ENCODE measurements at regions not wholly inside any gene's neighbourhood (a gene's known extent, or its start where the extent isn't known, plus 50 kb on each side); places are given as distances from the start of the nearest gene placed in this dataset.
A peak's percentile ranks its signal among the peaks of the same experiment; 100 is the strongest.
"Not testable (repeated sequence)": the region's sequence is repeated elsewhere in the genome, so short reads cannot be mapped to it uniquely, and the experiment has no call there.

DNA sequence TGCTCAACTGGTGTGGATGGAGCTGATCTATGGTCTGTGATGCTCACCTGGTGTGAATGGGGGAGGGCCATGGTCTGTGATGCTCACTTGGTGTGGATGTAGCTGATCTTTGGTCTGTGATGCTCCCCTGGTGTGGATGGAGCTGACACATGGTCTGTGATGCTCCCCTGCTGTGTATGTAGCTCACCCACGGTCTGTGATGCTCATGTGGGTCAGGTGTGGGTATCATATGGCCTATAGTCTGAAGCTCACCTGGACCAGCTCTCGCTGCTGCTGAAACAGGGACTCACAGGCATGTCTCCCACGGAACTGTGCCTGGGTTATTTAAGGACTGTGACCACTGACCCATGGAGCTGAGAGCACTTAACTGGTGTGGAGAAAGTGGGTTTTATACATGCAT lies 109.7 kb downstream of the CRLF2 start:
- DNase-seq, result no peak

DNA sequence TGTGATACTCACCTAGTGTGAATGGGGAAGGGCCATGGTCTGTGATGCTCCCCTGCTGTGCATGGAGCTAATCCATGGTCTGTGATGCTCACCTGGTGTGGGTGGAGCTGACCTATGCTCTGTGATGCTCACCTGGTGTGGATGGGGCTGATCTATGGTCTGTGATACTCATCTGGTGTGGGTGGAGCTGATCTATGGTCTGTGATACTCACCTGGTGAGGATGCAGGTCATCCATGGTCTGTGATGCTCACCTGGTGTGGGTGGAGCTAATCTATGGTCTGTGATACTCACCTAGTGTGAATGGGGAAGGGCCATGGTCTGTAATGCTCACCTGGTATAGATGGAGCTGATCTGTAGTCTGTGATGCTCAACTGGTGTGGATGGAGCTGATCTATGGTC lies 110.2 kb downstream of the CRLF2 start:
- not testable (repeated sequence) for DNase-seq

DNA sequence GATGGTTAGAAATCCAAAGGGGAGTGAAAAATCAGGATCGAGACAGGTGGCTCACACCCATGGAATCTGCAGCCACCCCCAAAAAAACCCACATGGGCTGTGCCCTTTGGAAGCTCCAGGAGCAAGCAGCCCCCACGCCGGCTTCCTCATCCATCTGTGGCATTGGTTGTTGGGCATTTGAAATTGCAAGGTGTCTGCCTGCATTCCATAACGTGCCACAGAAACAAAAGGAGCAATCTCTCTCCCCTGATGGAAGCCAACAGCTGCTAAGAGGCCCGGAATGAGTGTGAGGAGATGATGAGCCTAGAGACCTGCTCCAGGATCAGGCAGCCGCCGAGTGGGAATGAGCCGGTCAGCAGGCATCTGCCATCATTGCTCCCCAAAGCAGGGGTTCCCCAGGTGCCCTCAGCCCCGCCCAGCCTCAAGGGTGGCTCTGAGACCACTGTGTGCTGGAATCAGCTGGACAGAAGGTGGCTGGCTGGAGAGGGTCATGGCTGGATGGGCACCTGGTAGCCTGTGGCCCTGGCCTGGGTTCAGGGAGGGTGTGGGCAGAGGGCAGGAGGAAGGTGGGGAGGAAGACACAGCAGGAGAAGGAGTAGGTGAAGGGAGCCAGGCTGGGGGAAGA lies 113.2 kb downstream of the CRLF2 start:
- DNase-seq, result no peak

GRCh38 chrX:1097328-1097727 lies 115.1 kb downstream of the CRLF2 start:
- no peak for DNase-seq

DNA sequence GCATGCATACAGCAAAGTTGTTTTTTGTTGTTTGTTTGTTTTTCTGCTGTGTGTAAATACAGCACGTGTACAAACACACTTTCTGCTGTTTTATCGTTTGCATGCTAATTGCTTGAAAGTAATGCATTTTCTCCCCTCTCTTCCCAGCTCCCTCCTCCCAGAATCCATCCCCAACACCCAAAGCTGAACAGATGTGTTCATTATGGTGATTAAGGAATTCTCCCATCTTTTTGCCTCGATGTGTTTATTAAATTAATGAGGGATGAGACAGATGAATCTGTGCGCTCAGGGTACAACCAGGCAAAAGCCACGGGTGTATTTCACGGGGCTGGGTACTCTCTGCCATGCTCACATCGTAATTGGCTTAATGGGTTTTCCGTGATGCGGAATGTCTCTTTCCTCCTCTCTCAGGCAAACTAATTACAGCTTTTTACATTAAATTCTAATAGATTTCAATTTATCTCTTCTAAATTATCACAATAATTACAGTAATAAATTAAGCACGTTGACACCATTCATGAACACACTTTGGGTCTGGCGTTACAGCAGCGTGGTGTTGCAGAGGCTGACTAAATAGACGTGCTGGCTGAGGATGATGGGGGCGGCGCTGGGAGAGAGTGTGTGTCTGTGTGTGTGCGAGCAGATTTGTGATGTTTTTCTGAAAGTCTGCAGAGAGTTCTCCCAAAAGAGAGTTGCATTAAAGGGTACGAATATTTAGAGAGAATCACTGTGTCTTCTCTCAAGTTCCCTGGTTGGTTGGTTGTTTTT lies 117.7 kb downstream of the CRLF2 start:
- no peak for DNase-seq

- DNase-seq, result no peak
These were observed 118.6 kb downstream of the CRLF2 start for GRCh38 chrX:1093586-1094421.

DNA sequence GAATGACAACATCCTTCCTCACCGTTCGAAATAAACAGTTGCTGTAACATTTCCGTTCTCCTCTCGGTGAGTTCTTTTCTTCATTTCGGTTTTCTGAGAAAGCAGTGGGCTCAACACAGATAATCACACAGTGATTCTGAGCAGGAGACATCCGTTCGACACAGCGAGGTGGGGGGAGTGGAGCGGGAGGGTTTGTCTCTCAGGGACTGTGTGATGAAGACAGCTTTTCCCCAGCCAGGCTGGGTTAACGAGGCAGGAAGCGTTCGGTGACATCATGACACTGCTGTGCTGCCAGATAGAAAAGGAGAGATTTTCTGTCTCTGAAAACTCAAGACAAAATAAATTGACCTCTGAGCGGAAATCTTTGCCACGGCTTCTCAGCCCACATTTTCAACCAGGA lies 119.3 kb downstream of the CRLF2 start:
- peak; percentile 33 for DNase-seq

GRCh38 chrX:1086444-1087409 lies 125.7 kb downstream of the CRLF2 start:
- DNase-seq, result no peak

DNA sequence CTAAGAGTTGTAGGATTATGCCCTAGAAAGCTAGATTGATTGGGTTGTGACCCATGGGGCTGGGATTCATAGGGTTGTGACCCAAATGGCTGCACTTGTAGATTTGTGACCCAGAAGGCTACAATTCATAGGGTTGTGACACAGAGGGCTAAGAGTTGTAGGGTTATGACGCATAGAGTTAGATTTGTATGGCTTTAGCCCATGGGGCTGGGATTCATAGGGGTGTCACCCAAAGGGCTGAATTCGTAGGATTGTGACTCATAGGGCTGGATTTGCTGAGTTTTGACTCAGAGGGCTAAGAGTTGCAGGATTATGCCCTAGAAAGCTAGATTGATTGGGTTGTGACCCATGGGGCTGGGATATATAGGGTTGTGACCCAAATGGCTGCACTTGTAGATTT lies 126.6 kb downstream of the CRLF2 start:
- DNase-seq, result not testable (repeated sequence)

- DNase-seq, result no peak
These were observed 127.8 kb downstream of the CRLF2 start for GRCh38 chrX:1084689-1085088.

- DNase-seq, result no peak
These were observed 135.4 kb downstream of the CRLF2 start for GRCh38 chrX:1076871-1077651.

DNA sequence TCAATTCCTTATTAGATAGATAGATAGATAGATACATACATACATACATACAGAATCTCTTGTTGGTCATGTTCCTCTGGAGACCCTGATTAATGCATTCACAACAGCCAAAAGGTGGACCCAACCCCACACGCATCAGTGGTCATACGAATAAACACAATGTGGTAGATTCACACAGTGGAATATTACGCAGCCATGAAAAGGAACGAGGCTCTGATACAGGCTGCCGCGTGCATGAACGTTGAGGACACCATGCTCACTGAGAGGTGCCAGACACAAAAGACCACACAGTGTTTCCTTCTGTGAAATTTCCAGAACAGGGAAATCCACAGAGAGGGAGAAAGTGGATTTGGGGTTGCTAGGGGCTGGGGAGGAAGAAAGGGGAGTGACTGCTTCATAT lies 136.7 kb downstream of the CRLF2 start:
- no peak for DNase-seq

DNA sequence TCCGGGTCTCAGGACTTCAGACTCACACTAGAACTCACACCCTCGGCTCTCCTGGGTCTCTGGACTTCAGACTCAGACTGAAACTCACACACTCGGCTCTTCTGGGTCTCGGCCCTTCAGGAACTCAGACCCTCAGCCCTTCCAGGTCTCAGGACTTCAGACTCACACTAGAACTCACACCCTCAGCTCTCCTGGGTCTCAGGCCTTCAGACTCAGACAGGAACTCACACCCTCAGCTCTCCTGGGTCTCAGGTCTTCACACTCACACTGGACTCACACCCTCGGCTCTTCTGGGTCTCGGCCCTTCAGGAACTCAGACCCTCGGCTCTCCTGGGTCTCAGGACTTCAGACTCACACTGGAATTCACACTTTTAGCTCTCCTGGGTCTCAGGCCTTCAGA lies 137.3 kb downstream of the CRLF2 start:
- DNase-seq, result no peak

DNA sequence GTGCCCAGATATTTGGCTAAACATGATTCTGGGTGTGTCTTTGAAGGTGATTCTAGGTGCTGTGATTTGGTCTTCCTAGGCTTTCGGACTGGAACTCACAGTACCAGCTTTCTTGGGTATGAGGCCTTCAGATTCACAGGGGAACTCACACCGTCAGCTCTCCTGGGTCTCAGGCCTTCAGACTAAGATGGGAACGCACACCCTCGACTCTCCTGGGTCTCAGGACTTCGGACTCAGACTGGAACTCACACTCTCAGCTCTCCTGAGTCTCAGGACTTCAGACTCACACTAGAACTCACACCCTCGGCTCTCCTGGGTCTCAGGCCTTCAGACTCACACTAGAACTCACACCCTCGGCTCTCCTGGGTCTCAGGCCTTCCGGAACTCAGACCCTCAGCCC lies 137.7 kb downstream of the CRLF2 start:
- no peak for DNase-seq

DNA sequence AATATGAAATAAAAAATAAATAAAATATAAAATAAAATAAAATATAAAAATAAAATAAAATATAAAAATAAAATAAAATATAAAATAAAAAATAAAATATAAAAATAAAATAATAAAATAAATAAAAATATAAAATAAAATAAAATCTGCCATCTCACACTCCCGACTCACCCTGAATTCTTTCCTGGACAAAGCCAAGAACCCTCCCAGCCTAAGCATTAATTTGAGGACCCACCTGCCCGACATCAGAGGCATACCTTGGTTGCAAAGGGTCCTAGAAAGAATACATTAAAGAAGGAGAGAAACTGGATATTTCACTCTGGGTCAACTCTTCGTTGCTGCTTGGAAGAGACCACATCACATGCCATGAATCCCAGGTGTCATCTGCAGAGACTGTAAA lies 138.3 kb downstream of the CRLF2 start:
- DNase-seq, result no peak

DNA sequence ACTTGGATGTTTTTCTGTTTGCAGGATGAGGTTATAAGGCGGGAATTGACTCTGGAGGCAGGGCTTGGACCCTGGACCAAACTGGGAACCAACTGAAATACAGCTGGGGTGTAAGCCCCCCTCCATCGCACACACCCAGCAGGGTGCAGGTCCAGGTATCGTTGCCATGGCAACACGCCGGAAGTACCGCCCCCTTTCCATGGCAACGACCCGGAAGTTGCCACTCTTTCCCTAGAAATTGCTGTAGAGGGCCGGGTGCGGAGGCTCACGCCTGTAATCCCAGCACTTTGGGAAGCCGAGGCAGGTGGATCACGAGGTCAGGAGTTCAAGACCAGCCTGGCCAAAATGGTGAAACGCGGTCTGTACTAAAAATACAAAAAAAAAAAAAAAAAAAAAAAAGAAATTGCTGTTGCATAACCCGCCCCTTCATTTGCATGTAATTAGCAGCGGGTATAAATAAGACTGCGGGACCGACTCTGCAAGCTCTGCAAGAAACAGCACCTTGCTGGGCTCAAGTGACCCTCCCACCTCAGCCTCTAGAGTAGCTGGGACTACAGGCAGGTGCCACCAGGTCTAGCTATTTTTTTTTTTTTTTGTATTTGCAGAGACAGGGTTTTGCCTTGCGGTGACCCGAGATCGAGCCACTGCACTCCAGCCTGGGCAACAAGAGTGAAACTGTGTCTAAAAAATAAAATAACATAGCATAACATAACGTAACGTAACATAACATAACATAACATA lies 139.6 kb downstream of the CRLF2 start:
- DNase-seq, result no peak

GRCh38 chrX:1071351-1071750 lies 141.1 kb downstream of the CRLF2 start:
- DNase-seq, result no peak

GRCh38 chrX:1062351-1062750 lies 150.1 kb downstream of the CRLF2 start:
- DNase-seq, result no peak

DNA sequence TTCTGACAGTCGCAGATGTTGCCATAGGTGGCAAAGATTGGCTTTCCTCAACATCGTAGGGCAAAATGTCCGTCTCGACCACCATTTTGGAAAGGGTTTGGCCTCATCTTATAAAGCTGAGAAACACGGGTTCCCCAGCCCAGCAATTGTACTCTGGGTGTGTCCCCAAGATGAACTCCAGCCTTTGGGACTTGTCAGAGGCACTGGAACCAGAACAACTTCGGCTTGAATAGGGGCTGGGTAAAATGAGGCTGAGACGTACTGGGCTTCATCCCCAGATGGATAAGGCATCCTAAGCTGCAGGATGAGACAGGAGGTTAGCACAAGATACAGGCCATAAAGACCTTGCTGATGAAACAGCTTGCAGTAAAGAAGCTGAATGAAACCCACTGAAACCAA lies 151.9 kb downstream of the CRLF2 start:
- DNase-seq, result no peak

- no peak for DNase-seq
These were observed 152.6 kb downstream of the CRLF2 start for GRCh38 chrX:1059576-1060561.

Data from CD4-positive, alpha-beta T cell treated with Interleukin-21 for 1 hour (primary cell).